ENCODE measurements at regions not wholly inside any gene's neighbourhood (a gene's known extent, or its start where the extent isn't known, plus 50 kb on each side); places are given as distances from the start of the nearest gene placed in this dataset.

- no peaks in the 10 kb centered on the region for H4K20me1 ChIP-seq (ENCODE audit: control insufficient read depth, insufficient read depth)
- no peak for TF ChIP-seq MYC (IDR thresholded peaks at IDR 0.05; ENCODE audit: insufficient read depth, insufficient read length, insufficient replicate concordance, low read length, severe bottlenecking)
- TF ChIP-seq NR2F1 (conservative IDR thresholded peaks at IDR 0.05): no peak
- no peak for TF ChIP-seq NKRF (conservative IDR thresholded peaks at IDR 0.05)
- TF ChIP-seq JUND (IDR thresholded peaks at IDR 0.05; ENCODE audit: low read depth, low read length): no peak
- TF ChIP-seq SUPT20H (IDR thresholded peaks at IDR 0.05; ENCODE audit: borderline replicate concordance, control insufficient read depth, low read depth, low read length): no peak
- TF ChIP-seq NR2C2 (IDR thresholded peaks at IDR 0.05; ENCODE audit: borderline replicate concordance, control insufficient read depth, insufficient read length, low read depth): no peak
- TF ChIP-seq MTA3 (IDR thresholded peaks at IDR 0.05; ENCODE audit: borderline replicate concordance, low read length): no peak
- TF ChIP-seq ATF3 (IDR thresholded peaks at IDR 0.05; ENCODE audit: borderline replicate concordance, extremely low read depth, low read depth, low read length): no peak
- TF ChIP-seq NFYB (IDR thresholded peaks at IDR 0.05; ENCODE audit: insufficient read depth, low read depth, low read length): no peak
- no peak for TF ChIP-seq ZNF687 (IDR thresholded peaks at IDR 0.05)
- TF ChIP-seq SUZ12 (IDR thresholded peaks at IDR 0.05; ENCODE audit: unreplicated experiment): no peak
- in situ Hi-C loops (cut with MboI): no loop called here
- intact Hi-C loops (cut with micrococcal nuclease; ENCODE audit: unreplicated experiment): no loop called here
- ChIA-PET CTCF (interaction anchor here (1.0 kb wide), 1 partner anchor 9 kb away, joined by 5 read pairs; no protein-coding TSS in a partner anchor), POLR2A (no interaction called here), SMC1A (ENCODE audit: uncharacterized antibody, unreplicated experiment) (interaction anchor here (1.1 kb wide), 1 partner anchor 85 kb away, joined by 3 read pairs; no protein-coding TSS in a partner anchor), RAD21 (ENCODE audit: unreplicated experiment) (interaction anchor here (1.0 kb wide), 1 partner anchor 22 kb away, joined by 3 read pairs; no protein-coding TSS in a partner anchor)
- H3K27me3 ChIP-seq (replicated peaks in 1 of 2; ENCODE audit: control insufficient read depth in 2 of 2, insufficient read depth in 2 of 2, low read length in 1 of 2): 0 out of 4 replicates have a peak, but pooled peaks cover 0 to 2% of the 10 kb centered on the region in 2 experiments
- H3K4me1 ChIP-seq (ENCODE audit: control insufficient read depth, insufficient read depth, low read length): no peaks in the 10 kb centered on the region
- no peak overlapping the region for H3K4me2 ChIP-seq (ENCODE audit: control insufficient read depth, insufficient read depth)
- H3K9ac ChIP-seq (ENCODE audit: control insufficient read depth, insufficient read depth, low read length): no peak overlapping the region
- no peaks in the 10 kb centered on the region for H3K9me3 ChIP-seq (replicated peaks; ENCODE audit: control insufficient read depth, insufficient read depth, low read length)
- FAIRE-seq (no peak), ATAC-seq (no peak), DNase-seq (ENCODE audit: low read depth, low spot score) (no peak)
- no peak overlapping the region for H2AFZ ChIP-seq (ENCODE audit: control insufficient read depth, low read depth, low read length)
- H3K79me2 ChIP-seq (ENCODE audit: control insufficient read depth, insufficient read depth, low read length): no peaks in the 10 kb centered on the region
- WGBS (ENCODE audit: insufficient coverage, insufficient replicate concordance, low lambda C conversion rate, missing lambda C conversion rate): 8% methylated on average over 6 of the region's 6 CpGs
- H3K36me3 ChIP-seq (ENCODE audit: control insufficient read depth in 2 of 2, insufficient read depth in 2 of 2, low read length in 1 of 2): no peaks in the 10 kb centered on the region
- no peak overlapping the region for H3K4me3 ChIP-seq
- no peak overlapping the region for H3K27ac ChIP-seq (ENCODE audit: control insufficient read depth, insufficient read depth)
- BruUV-seq (replicated peaks): no TSS peak
Observed at GRCh38 chr20:1786486-1786885, 108.7 kb upstream of the SIRPA start.

Data from GM12878 (cell line).